ENCODE measurements at regions not wholly inside any gene's neighbourhood (a gene's known extent, or its start where the extent isn't known, plus 50 kb on each side); places are given as distances from the start of the nearest gene placed in this dataset.
"Not testable (repeated sequence)": the region's sequence is repeated elsewhere in the genome, so short reads cannot be mapped to it uniquely, and the experiment has no call there.

DNA sequence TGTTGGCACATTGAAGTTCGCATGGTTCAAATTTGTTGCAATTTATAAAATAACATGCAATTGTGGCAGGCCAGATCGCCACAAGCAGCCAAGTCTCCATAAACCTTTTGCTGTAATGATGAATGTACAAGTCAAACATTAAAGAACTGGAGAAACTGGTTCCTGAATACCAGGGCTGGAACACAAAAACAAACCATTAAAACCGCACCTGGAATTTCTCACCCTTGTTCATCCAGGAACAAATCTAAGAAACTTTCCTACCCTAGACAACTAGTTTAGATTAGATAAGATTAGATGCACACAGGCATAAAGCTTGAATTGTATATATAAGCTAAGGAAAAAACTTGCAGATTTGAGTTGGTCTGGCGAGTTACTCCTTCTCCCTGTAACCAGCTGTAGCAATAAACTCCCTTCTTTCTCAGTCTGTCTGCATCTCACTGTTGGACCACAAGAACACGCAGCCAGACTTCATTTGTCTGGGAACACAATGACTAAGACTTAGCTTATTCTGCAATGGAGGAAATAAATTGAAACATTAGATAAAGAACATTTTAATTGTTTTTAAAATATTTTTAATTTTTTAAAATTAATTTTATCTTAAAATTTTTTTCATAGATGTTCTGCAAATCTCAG is 1835.5 kb upstream of the LRRTM1 start:
- no peak for DNase-seq

- DNase-seq: no peak
Measured at GRCh38 chr2:82137441-82137840, 1832.9 kb upstream of the LRRTM1 start.

- no peak for DNase-seq
Measured at GRCh38 chr2:82128051-82128450, 1823.5 kb upstream of the LRRTM1 start.

- DNase-seq: no peak
Measured at GRCh38 chr2:82124629-82125028, 1820.1 kb upstream of the LRRTM1 start.

DNA sequence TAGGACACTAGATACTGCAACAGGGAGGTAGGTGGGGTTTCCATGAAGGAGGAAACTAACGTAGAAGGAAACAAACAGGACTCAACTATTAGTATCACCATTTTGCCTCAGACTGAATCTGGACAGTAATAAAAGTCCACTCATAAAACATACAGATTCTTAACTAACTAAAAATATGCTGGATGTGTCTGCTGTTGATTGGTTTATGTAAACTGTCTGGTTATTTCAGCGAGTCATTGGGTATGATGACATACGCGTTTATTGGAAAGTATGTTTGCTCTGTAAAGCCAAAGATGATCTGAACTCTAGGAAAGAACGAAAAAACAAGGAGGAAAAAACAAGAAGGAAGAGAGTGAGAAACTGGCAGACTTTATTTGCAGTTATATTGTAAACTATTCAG is 1816.1 kb upstream of the LRRTM1 start:
- no peak for DNase-seq

- DNase-seq: no peak
Measured at GRCh38 chr2:82120115-82120514, 1815.6 kb upstream of the LRRTM1 start.

DNA sequence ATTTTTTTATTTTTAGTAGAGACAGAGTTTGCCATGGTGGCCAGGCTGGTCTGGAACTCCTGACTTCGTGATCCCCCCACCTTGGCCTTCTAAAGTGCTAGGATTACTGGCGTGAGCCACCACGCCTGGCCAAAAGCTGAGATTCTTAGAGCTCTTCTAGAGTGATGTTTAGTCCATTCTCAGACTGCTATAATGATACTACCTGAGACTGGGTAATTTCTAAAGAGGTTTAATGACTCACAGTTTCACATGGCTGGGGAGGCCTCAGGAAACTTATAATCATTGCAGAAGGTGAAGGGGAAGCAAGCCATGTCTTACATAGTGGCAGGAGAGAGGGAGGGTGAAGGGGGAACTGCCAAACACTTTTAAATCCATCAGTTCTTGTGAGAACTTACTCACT is 1804.9 kb upstream of the LRRTM1 start:
- no peak for DNase-seq

GRCh38 chr2:82098617-82099016 is 1794.1 kb upstream of the LRRTM1 start:
- no peak for DNase-seq

GRCh38 chr2:82089518-82089917 is 1785.0 kb upstream of the LRRTM1 start:
- DNase-seq: no peak

GRCh38 chr2:82084679-82085392 is 1780.3 kb upstream of the LRRTM1 start:
- no peak for DNase-seq

DNA sequence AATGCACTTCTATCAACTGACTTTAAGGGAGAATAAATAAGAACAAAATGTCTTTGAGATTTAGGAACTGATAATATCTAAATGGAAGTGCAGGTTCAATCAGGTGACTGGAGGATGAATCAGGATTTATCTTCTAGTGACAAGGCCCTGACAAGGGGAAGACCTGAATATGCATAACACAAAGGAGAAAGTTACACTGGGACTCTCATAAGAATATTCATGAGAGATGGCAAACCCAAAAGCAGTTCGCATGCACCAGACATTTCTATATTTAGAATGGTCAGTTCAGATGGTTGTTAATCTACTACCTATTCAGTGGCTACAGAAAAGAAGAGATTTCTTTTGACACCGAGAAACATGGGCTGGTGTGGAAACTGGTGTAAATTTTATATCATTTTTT is 1771.3 kb upstream of the LRRTM1 start:
- DNase-seq: no peak

DNA sequence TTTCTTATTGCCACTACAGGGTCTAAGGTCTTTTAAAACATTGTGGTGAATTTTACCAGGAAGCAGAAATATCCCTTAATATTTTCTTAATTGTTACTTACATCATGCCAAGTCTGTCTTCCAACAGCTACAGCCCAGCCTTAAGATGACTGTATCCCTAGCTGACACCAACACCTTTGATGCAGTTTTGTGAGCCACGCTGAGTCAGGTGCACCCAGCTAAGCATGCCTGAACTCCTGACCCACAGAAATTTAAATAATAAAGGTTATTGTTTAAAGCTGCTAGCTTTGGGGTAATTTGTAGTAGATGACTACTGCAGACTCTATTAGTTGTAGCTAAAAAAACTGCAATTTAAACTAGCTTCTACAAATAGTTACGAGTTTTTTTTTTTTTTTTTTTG is 1757.9 kb upstream of the LRRTM1 start:
- DNase-seq: no peak

GRCh38 chr2:82055846-82056245 is 1751.3 kb upstream of the LRRTM1 start:
- no peak for DNase-seq

- no peak for DNase-seq
Measured at GRCh38 chr2:82043867-82044266, 1739.3 kb upstream of the LRRTM1 start.

GRCh38 chr2:82027921-82028615 is 1723.5 kb upstream of the LRRTM1 start:
- DNase-seq: no peak

DNA sequence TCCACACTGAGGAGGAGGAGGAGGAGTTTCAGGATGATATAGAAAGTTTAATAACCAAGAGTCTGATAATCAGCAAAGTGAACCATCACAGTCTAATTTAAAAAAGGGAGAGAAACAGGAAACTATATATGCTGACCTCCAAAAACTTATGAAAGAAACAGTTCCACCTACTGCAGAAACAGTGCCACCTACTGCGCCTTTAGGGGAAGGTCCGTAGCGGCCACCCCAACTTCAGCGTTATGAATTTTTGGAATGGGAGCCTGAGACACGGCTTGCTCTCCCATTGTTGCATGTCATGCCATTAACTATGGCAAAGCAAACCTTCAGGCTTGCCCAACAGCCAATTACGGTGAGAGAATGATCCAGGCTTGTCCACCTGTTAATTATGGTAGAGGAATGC is 1719.2 kb upstream of the LRRTM1 start:
- DNase-seq: no peak

DNA sequence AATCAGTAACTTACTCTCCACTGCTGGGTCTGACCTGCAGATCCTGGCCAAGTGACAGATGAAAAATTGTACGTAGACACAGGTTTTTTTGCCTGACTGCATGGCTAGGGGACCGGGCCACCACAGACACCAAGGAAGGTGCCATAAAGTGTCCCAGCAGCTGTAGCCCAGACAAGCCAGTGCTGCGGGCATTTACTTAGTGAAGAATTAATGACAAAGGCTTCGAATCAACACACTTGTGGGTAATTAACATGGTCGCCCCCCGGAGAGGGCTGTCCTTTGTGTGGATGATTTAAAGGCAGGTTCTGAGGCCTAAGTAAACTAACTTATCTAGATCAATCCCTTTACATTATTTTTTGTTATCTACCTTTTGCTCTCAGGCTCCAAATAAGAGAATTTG is 1709.1 kb upstream of the LRRTM1 start:
- DNase-seq: no peak

DNA sequence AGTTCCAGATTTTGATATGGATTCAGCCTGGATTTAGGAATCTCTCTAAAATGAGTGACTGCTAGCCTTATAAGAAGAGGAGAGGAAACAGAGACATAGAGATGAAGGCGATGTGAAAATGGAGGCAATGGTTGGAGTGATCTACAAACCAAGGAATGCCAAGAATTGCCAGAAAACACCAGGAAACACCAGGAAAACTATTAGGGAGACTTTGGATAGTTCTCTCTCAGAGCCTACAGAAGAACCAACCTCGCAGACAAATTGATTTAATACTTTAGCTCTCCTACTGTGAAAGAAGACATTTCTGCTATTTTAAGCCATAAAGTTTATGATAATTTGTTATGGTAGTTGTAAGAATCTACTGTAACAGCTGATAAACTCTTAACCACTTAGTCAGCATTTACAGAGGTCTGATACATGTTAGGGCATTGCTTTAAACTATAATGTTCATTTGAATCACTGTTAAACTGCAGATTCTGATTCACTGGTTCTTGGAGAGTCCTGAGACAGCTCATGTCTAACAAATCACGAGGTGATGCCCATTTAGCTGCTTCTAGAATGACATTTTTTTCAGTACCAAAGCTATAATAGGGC is 1702.6 kb upstream of the LRRTM1 start:
- DNase-seq: no peak

DNA sequence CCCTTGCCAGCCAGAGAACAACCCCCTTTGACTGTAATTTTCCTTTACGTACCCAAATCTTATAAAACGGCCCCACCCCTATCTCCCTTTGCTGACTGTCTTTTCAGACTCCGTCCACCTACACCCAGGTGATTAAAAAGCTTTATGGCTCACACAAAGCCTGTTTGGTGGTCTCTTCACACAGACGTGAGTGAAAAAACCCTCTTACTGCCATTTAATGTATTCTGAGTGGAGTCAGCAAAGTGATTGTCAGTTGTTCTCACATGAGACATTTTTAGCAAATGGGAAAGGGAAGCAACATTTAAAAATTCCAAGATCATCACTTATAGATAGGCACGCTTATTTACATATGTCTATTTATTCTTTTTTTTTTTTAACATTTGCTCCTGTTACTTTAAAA is 1701.3 kb upstream of the LRRTM1 start:
- DNase-seq: not testable (repeated sequence)

GRCh38 chr2:82001614-82002013 is 1697.1 kb upstream of the LRRTM1 start:
- DNase-seq: no peak

DNA sequence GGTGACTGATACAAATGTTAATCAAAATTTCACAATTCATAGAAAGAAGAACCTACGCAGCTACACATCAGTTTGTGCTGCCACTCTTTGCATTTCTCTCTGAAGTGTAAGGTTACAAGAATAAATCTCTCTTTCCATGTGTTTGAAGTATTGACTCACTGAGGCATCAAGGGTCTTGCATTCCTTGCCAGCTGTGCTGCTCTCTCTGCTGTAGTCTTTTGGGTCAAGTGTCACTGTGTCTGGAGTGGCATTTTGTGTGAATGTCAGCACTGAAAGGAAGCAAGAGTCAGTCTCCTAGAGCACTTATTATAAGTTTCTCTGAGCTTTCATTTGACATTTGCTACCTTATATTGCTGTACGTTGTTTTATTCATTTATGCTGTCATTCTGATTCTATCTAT is 1696.1 kb upstream of the LRRTM1 start:
- DNase-seq: no peak

DNA sequence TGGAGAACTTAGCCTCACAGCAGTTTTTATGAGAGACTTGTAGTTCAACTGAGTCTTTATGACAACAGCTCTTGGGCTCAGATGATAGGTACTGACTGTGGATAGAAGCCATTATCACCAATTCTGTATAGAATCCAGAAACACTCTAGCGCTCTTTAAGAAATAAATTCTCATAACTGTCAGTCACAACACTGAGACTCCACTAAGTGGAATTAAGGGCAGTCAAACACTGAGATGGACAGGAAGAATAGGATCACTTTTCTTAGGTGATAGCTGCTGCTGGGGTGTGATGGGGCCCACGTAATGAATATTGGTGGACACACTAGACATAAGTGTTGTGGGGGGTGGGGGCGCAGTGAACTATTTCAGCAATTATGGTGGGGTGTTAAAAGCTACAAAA is 1691.8 kb upstream of the LRRTM1 start:
- DNase-seq: no peak

- DNase-seq: no peak
Measured at GRCh38 chr2:81991282-81991681, 1686.7 kb upstream of the LRRTM1 start.

DNA sequence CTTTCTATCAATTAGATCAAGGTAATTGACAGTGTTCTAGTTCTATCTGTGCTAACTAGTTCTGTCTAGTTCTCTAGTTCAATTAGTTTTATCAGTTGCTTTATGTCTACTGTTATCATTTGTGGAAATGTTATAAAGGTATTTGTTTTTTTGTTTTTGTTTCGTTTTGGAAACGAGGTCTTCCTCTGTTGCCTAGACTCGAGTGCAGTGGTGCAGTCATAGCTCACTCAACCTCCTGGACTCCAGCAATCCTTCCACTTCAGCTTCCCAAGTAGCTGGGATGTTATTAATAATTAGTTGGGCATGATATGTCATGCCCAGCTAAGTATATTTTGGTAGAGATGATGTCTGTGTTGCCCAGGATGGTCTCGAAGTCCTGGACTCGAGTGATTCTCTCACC is 1682.8 kb upstream of the LRRTM1 start:
- no peak for DNase-seq
